ENCODE measurements at regions not wholly inside any gene's neighbourhood (a gene's known extent, or its start where the extent isn't known, plus 50 kb on each side); places are given as distances from the start of the nearest gene placed in this dataset.
"Not testable (repeated sequence)": the region's sequence is repeated elsewhere in the genome, so short reads cannot be mapped to it uniquely, and the experiment has no call there.

DNA sequence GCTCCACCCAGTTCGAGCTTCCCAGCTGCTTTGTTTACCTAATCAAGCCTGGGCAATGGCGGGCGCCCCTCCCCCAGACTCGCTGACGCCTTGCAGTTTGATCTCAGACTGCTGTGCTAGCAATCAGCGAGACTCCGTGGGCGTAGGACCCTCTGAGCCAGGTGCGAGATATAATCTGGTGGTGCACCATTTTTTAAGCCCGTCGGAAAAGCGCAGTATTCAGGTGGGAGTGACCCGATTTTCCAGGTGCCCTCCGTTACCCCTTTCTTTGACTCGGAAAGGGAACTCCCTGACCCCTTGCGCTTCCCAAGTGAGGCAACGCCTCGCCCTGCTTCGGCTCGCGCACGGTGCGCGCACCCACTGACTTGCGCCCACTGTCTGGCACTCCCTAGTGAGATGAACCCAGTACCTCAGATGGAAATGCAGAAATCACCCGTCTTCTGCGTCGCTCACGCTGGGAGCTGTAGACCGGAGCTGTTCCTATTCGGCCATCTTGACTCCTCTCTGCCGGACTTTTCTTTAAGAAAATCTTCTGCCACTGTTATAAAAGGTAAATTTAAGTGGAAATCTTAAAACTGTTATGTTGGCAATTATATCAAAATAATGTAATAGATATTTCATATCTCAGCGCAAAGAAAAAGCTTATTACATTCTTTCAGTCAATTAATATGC is 313.5 kb upstream of the FSIP2 start:
- not testable (repeated sequence) for TF ChIP-seq CTCF, POLR2A (IDR thresholded peaks at IDR 0.05)

Measured in uterus (tissue), 2 donors.